NCI-H1694 (cell line): ENCODE measurements at regions not wholly inside any gene's neighbourhood (a gene's known extent, or its start where the extent isn't known, plus 50 kb on each side); places are given as distances from the start of the nearest gene placed in this dataset.
A peak's percentile ranks its signal among the peaks of the same experiment; 100 is the strongest.
"Not testable (repeated sequence)": the region's sequence is repeated elsewhere in the genome, so short reads cannot be mapped to it uniquely, and the experiment has no call there.

Source experiments
- DNase-seq: peaks from one replicate; lab custom pipeline; 2025; lab: John Stamatoyannopoulos, UW

DNA sequence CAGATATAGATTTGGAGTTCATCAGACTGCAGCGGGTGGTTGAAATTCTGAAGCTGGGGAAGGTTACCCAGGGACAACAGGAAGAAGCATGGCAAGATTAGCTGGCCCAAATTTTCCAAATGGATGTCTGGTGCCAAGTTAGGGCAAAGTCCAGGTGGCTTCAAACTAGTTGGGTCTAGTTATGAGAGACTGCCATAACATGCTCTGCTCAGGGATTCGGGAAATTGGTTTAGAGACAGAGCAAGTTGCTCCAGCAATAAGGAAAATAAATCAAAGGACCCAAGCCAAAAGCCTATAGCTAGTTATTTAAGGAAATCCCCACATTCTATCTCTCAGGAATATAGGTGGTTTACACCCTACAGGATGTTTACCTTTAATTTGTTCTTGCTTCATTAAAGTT is 125.7 kb upstream of the BTG1 start:
- DNase-seq: no peak

DNA sequence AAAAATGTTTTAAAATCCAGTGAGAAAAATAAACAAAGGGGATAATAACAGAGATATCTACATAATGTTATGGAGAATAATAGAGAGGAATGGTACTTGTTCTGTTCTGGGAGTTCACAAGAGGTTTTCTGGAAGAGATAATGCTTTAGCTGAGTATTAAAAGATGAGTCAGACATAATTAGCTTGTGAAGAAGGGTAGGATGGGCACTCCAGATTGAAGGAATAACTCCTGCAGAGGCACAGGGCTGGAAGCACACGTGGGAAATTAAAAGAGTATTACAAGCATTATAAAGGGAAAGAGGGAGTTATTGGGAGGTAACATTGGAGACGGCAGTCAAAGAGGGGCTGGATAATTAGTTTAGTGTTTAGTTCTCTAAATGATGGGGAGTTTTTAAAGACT is 124.9 kb upstream of the BTG1 start:
- no peak for DNase-seq

DNA sequence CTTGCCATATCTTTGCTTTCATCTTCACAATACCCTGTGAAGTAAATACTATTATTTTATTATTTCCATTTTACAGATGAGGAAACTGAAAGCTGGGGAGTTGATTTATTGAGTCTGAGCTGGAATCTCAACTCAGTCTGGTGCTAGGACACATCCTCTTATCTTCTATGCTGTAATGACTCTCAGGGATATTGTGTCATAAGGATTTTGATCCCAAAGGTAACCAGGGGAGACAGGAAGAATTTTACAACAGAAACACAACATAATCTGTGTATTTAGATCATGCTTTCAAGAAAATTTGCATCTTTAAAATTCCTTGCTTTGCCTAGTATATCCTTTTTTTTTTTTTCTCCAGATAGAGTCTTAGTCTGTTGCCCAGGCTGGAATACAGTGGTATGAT is 123.3 kb upstream of the BTG1 start:
- no peak for DNase-seq

DNA sequence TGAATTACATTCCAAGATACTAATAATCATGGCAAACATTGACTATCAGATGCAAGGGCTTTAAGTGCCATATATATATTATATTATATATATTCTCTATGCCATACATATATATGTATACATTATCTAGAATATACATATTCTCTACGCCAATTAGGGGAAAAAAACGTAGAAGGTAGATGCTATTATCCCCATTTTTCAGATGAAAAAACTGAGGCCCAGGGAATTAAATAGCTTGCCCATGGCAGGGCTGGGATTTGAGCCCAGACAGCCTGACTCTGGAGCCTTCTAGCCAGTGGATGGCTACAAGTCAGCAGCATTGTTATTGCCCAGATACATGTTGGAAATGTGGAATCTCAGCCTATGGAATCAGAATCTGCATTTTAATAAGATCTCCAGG is 116.0 kb upstream of the BTG1 start:
- no peak for DNase-seq

DNA sequence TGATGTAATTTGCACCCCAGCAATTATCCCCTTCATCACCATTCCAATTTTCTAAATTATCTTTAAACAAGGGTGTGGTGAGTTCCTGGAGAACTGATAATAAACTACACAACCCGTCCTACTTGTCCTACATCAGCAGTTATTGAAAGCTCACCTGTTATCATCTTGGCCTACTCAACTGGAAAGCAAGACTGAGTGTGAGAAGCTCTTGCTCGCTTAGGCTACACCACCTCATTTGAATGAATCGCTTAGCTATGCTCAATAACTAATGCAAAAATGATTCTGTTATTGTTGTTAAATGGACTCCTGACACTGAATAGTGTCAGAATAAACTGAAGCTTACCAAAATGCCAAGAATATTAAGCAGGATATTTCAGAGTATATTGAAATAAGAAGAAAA is 115.4 kb upstream of the BTG1 start:
- DNase-seq: no peak

DNA sequence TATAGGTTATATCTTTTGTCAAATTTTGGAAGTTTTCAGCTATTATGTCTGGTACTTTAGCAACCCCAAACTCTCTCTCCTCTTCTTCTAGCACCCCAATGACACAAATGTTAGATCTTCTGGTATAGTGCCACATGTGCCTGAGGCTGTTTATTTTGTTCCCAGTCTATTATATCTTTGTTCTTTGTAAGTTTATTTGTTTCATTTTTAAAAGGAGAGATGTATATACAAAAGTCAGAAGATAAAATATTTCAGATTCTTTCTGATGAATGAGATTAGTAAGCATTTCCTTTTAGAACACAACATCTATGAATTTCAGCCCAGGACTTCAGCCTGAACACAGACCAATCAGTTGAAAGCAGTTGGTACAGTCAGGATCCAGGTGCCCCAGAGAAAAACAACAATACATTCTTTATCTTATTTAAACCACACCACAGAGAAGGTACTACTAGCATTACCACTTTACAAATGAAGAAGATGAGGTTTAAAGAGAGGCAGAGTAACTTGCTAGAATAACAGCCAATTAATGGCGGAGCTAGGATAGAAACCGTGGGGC is 114.1 kb upstream of the BTG1 start:
- DNase-seq: no peak

DNA sequence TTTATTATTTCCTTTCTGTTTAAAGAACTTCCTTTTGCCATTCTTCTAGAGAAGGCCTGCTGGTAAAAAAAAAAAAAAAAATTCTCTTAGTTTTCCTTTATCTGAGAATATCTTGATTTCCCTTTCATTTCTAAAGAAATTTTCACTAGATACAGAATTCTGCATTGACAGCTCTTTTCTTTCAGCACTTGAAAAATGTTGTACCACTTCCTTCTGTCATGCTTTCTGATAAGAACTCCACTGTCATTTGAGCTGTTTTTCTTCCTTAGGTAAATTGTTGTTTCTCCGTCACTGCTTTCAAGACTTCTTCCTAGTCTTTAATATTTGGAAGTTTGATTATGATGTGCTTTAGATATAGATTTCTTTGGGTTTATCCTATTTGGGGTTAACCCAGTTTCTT is 113.6 kb upstream of the BTG1 start:
- DNase-seq: no peak

DNA sequence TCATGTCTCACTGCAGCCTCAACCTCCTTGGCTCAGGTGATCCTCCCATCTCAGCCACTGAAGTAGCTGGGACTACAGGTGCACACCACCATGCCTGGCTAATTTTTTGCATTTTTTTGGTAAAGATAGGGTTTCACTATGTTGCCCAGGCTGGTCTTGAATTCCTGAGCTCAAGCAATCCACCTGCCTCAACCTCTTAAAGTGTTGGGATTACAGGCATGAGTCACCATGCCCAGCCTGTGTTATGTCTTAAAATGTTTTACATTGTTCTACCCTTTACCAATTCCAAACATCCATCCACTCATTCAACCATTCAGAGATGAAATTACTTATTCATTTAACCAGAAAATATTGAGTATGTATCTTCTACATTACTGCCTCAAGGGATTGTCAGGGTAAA is 111.6 kb upstream of the BTG1 start:
- DNase-seq: no peak

DNA sequence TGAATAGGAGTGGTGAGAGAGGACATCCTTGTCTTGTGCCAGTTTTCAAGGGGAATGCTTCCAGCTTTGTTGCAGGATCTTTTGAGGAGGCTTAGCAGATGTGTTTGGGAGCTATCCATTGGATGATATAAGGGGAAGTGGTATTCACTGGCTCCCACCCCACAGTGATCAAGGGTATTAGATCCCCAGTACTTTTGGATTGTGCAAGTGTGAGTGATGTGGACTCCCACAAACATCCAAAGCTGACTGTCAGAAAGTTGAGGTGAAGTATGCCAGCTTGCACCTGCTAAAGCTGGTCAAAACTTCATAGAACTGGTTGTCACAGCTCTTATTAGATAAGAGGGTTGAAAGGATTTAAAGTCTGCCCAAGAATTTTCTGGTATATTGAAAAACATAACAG is 110.1 kb upstream of the BTG1 start:
- no peak for DNase-seq

DNA sequence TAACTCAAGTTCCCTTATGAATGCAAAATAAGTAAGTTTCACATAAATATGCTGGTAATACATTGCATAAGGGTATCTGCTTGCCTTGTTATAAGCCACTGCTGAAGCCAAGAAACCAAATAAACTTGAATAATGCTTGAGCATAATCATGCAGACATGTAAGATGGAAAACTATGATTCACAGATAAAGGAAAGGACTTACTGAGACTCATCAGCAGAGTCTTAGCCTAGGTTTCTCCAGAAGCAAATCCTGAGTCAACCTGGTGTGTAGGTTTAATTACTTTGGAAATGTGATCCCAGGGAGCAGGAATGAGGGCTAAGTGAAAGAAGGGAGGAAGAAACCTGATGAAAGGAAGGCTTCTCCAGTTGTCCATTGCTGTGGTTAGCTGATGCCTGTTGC is 107.7 kb upstream of the BTG1 start:
- no peak for DNase-seq

DNA sequence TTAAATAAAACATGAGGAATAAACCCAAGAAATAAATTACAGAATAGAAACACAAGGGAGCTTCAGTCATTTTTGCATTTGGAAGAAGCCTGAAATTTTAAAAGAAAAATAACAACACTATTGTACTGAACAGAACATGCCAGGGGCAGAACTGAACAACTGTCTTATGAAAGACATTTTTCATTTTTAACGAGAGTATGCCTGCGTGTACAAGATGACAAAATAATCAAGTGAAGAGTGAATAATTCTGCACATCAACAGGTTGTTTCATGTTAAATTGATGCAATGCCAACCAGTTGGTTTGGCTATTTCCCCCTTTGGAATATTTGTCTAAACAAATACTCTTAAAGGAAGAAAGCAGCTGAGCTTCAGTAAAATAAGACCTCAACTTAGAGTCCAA is 103.3 kb upstream of the BTG1 start:
- DNase-seq: no peak

DNA sequence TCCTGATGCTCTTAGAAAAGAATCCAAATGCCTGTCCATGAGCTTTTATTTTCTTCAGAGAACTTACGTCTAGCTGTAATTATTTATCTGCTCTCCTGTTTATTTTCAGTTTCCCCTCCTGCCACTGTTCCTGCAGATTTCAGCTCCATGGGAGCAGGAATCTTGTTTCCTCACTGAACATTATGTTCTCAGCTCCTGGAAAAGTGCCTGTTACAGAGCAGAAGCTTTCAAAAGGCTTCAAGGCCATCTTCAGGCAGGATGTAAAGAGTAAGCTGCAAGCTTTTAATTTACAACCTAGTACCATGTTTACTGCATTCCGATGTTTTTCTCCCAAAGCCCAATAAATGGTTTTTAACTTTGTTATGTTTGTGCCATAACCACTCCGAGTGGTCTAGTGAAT is 98.4 kb upstream of the BTG1 start:
- no peak for DNase-seq

DNA sequence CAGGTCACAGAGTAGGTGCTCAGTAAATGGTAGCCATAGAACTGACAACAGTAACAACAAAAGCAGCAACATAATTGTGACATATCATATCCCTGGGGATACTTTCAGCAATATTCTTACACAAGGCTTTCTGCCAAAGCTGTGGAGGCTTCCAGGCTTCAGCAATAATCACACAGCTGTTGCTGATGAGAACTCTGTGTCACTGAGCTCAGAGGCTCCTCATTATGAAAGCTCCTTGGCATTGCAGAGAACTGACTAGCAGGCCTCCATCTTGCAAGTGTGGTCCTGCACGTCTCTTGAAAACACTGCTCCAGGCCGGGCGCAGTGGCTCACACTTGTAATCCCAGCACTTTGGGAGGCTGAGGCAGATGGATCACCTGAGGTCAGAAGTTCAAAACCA is 97.3 kb upstream of the BTG1 start:
- DNase-seq: peak; percentile 32

DNA sequence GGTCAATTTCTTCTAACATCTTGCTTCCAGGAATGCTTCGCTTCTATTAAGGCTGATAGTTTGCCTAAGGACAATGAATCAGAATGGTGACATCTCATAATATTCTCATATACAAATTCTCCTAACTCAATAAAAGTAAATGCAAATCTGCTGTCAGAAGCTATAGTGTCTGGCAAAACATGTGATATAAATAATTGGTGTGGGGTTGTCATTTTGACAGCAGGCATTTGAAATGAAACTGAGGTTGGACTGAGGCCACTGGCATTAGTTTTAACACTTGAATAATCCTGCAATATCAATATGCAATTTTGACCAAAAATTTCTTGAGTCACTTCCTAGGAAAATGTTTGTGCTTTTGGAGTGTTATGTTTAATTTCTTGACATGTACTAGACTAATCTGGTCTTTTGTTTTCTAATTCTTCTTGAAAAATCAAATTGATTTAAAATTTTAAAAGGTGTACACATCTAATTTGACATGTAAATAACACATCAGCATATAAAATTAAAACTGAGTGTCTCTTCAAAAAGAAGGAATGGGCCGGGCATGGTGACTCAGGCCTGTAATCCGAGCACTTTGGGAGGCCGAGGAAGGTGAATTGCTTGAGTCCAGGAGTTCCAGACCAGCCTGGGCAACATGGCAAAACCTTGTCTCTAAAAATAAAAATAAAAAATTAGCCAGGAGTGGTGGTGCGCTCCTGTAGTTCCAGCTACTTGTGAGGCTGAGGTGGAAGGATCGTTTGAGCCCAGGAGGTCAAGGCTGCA is 92.3 kb upstream of the BTG1 start:
- DNase-seq: no peak

DNA sequence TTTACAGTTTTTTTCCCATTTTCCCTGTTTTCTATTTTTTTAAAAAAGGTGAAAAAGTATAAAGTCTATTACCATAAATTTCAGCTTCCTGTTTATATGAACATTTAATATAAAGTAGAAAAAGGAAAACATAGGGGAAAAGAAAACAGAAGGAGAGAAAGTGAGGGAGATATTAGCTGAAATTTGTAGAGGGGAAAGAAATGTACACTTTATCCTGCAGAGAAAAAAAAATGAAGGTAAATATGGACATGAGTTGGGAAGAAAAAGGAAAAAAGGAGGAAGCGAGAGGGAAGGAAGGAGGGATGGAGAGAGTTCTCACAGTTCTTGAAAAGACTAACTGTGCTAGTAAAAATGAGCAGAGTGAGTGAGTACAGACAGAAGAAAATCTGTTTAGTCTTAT is 91.6 kb upstream of the BTG1 start:
- no peak for DNase-seq

DNA sequence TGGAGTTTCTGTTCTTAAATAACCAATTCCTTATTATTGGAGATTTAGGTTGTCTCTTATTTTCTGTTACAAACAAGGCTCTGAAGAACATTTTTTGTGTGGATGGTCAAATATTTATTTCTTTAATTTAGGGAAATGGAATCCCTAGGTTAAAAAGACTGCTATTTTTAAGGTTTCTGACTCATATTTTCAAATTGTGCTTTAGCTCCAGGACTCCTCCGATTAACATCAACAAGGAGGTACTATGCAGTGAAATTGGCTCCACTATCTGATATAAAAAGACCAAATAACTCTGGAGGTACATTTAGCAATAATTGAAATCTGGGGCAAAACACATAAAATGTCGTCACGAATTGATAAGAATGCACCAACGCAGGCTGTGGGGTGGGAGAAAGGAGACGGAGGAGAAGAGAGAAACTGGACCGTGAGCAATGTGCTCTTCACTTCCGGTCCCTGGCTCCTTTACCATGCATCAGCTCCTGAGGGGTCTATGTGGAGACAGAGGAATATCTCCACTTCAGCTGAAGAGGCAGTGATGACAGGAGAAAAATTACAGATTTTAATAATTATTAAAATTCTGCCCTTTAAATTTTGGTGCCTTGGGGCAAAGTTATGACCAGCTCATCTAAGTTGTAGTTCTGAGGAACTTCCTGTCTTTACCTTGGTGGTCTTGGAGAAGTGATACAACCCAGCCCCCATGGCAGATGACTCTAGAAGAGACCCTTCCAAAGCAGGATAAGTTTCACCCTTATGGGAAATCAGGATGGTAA is 90.2 kb upstream of the BTG1 start:
- DNase-seq: no peak

DNA sequence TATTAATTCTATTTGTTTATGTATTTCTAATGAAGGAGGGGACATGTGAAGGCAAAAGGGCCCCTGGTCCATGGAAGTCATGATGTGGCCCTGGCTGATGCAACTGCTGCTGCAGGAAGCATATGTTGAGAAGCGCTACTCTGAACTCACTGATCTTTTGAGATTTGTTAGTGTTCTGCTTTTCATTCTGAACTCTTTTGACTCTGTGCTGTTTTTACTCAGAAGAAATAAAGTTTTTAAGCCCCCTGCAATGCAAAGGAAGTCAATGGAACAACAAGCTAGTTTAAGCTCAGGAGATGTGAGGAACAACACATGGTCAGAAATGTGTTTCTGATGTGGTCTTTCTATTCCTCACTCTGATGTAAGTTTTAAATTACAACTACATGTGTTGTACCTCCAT is 88.9 kb upstream of the BTG1 start:
- DNase-seq: no peak

DNA sequence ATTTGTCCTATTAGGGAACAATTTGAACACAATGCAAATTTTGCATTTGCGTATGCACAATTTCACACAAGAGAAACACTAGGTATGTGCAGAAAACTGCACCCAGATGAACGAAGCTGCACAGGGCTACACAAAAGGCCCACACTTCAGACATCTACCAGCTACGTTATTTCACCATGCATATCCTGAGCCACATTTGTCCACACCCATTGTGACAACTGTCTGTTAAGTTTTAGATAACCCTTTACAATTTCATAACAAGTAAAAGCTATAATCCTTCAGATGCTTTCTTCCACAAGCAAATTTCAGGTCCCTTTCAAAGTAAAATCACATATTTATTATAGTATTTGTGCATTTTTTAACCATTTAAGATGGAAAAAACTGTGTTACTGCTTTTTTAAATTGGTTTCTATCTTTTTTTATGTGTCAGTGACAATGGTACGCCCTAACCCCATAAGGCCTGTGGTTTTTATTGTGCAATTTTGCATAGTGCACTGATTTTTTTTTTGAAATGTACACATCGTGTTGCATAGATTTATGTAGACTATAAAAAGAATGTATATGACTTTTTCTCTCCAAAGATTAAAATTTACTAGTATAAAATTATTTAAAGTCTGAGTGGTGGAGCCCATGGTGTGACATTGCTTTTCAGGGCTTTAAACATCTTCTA is 87.8 kb upstream of the BTG1 start:
- no peak for DNase-seq

DNA sequence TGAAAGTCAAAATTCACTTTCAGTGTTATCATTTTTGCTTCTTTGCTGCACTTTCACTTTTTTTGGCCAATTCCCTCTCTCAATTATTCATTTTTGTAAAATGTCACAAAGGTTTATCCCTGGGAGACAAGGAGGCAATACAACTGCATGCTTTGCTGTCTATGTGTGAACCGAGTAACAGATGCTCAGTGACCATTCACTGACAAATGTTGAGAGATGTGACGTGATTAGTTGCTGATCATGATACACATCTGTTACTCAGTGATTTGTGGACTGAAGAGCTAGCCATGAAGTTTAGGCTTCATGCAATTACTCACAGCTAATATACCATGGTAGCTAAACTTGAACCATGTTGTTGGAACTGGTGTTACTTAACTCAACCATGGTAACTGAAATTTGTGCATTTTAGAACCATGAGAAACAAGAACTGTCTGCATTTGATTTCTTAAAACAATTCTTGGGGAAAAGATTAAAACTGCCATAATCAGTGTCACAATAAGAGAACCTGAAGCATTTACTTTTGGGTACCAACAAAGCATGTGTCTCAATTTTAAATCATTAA is 86.8 kb upstream of the BTG1 start:
- DNase-seq: not testable (repeated sequence)

DNA sequence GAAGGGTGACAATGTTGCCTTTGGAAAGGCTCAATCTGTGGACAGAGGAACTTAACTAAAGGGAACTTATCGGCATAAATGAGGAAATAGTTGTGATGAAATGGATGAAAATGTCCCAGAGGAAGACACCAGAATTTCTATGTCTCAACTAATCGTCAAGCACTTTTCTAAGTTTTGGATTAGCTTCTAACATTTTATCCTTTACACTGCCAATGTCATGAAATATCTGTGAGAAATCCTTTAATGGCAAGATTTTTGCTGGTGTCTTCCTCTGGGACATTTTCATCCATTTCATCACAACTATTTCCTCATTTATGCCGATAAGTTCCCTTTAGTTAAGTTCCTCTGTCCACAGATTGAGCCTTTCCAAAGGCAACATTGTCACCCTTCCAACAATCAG is 86.3 kb upstream of the BTG1 start:
- DNase-seq: not testable (repeated sequence)

DNA sequence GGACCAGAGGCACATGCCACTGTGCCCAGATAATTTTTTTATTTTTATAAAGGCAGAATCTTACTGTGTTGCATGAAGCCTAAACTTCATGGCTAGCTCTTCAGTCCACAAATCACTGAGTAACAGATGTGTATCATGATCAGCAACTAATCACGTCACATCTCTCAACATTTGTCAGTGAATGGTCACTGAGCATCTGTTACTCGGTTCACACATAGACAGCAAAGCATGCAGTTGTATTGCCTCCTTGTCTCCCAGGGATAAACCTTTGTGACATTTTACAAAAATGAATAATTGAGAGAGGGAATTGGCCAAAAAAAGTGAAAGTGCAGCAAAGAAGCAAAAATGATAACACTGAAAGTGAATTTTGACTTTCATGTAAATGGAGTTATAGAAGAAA is 85.9 kb upstream of the BTG1 start:
- DNase-seq: not testable (repeated sequence)

DNA sequence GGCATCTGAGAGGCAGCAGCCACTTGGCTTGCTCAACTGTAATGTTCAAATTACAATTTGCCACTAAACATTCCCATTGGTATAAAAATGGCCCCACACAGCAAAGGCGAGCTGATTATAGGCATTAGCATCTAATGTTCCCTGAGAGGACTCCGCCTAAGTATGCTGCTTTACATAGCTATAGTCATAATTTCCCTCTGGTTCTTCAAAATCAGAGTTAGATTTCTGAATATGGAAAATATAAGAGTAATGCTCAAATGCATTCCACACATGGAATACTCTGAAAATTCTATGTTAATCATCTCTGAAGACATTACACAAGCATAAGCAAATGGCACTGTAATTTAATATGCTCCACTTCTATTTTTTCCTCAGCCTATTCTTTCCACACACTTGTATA is 83.7 kb upstream of the BTG1 start:
- DNase-seq: no peak

DNA sequence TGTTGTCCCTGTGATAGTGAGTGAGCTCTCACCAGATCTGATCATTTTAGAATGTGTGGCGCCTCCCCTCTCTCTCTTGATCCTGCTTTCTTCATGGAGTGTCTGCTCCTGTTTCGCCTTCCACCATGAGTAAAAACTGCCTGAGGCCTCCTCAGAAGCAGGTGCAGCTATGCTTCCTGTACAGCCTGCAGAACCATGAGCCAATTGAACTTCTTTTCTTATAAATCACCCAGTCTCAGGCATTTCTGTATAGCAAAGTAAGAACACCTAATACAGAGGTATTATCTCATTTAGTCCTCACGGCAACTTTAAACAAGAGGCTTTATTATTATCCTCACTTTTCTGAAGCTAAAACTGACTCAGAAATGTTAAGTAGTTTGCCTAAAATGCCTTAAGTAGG is 81.3 kb upstream of the BTG1 start:
- no peak for DNase-seq
